Testis (tissue), 2 donors: ENCODE measurements at regions not wholly inside any gene's neighbourhood (a gene's known extent, or its start where the extent isn't known, plus 50 kb on each side); places are given as distances from the start of the nearest gene placed in this dataset.

Experiments used
- POLR2A ChIP-seq: fragments of 450-650 bp; IDR thresholded peaks from one replicate; pipeline ENCODE4 v1.6.1; 2017; ENCODE audit warnings: antibody characterized with exemption, mild to moderate bottlenecking, moderate library complexity
- TF ChIP-seq, protein P1 (sequence below), 3 experiments: fragments of 450-650 bp in 2 of 3; fragments of 200-600 bp in 1 of 3; sonication (generic) in 1 of 3; IDR thresholded peaks; one replicate each; pipeline ENCODE4 v1.5.1; 2016 to 2019; ENCODE audit warnings: antibody characterized with exemption in 3 of 3, mild to moderate bottlenecking in 2 of 3, moderate library complexity in 1 of 3

DNA sequence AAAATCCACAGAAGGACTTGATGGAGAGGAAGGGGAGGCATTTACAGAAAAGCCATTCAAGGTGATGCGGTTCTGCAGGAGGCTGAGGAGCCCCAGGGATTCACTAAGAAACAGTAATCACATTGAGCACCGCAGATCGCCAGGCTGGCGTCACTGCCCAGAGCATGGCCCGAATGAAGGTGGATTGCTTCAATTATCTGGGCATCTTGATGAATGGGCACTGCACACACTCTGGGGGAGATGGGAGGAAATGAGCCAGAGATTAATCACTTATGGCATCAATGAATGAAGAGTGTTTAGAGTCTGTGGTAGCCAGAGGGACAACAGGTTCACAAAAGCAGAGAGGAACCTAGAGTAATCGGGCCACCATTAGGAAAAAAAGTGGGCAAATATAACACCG lies 292.1 kb downstream of the ZEB1 start:
- TF ChIP-seq, protein P1, sequence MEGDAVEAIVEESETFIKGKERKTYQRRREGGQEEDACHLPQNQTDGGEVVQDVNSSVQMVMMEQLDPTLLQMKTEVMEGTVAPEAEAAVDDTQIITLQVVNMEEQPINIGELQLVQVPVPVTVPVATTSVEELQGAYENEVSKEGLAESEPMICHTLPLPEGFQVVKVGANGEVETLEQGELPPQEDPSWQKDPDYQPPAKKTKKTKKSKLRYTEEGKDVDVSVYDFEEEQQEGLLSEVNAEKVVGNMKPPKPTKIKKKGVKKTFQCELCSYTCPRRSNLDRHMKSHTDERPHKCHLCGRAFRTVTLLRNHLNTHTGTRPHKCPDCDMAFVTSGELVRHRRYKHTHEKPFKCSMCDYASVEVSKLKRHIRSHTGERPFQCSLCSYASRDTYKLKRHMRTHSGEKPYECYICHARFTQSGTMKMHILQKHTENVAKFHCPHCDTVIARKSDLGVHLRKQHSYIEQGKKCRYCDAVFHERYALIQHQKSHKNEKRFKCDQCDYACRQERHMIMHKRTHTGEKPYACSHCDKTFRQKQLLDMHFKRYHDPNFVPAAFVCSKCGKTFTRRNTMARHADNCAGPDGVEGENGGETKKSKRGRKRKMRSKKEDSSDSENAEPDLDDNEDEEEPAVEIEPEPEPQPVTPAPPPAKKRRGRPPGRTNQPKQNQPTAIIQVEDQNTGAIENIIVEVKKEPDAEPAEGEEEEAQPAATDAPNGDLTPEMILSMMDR (IDR thresholded peaks at IDR 0.05) = no peak
- no peak for TF ChIP-seq POLR2A
